HG03159 (cell line): ENCODE measurements at regions not wholly inside any gene's neighbourhood (a gene's known extent, or its start where the extent isn't known, plus 50 kb on each side); places are given as distances from the start of the nearest gene placed in this dataset.

ENCODE experiments used
- ATAC-seq: cut with Tn5 transposase; IDR thresholded peaks from one replicate; pipeline ENCODE4 v1.9.1; 2021; ENCODE audit warnings: mild to moderate bottlenecking, moderate library complexity; ENCODE audit not compliant: unreplicated experiment

- ATAC-seq = no peak
Measured at GRCh38 chr17:63240106-63240505, 206.0 kb downstream of the CYB561 start.

- ATAC-seq = no peak
Measured at GRCh38 chr17:63246344-63246743, 199.8 kb downstream of the CYB561 start.

GRCh38 chr17:63247706-63248105 lies 198.4 kb downstream of the CYB561 start:
- ATAC-seq = no peak

- no peak for ATAC-seq
Measured at GRCh38 chr17:63249256-63250004, 196.7 kb downstream of the CYB561 start.

DNA sequence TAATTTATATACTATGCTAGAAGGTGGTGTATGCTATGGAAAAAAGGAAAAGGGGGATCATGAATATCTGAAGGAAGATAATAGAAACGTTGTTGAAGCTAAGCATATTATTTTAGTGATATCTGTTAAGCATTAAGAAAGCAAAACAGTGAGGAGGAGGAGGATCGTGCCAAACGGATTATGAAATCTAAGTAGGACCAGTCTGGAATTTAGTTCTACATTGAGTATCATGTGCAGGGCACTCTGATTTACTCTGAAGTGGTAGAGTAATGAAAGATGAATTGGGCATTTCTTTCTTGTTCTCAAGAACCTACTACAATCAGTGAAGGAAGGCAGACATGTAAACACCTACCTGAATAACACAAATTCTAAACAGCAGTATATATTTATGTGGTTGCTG lies 195.3 kb downstream of the CYB561 start:
- no peak for ATAC-seq

GRCh38 chr17:63258785-63259184 lies 187.3 kb downstream of the CYB561 start:
- ATAC-seq = no peak

DNA sequence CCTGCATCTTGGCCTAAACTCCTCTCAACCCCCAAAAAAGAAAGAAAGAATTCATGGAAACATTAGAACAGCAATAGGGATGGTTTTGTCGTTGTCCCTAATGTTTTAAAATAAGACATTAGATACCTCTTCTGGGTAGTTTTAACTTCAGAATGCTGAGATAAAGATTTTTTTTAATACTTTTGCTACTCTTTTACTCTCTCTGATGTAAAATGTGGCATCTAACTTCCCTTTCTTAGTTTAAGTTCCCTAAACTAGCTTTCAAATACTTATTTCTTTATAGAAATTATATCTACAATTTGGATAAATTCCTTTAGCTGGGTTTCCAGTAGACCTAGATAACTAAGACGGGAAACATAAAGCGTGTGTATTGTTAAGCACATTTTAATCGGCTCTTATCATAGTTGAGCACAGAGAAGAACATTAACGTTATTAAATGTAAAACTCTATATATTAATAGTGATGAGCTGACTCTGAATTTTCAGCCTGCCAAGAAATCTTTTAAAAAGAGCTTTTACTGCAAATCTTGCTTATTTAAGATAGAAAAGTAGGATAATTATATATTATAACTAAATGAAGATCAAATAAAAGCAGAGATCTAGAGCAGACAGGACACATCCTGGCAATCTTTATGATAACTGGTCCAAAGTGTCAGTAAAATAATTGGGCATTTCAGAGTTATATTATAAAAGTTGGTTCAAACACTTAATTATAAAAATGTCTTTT lies 183.2 kb downstream of the CYB561 start:
- no peak for ATAC-seq

- no peak for ATAC-seq
Measured at GRCh38 chr17:63265526-63265925, 180.6 kb downstream of the CYB561 start.

GRCh38 chr17:63267846-63268245 lies 178.3 kb downstream of the CYB561 start:
- ATAC-seq = no peak

DNA sequence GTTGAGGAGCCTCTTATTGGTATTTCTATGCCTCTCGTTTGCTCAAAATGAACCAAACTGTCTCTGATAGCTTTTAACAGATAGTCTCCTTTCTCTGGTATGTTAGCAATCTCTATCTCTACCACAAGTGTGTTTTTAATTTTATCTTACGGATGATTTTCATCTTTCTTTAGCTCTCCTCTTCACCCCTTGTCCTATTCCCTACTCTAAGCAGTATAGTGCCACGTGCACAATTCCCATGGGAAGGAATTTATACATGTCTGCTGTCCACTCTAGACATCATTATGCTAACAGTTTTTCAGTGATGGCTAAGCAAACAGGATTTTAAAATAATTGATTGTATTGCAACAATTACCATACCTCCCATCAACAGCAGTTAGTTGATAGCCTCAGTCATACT lies 177.3 kb downstream of the CYB561 start:
- no peak for ATAC-seq

DNA sequence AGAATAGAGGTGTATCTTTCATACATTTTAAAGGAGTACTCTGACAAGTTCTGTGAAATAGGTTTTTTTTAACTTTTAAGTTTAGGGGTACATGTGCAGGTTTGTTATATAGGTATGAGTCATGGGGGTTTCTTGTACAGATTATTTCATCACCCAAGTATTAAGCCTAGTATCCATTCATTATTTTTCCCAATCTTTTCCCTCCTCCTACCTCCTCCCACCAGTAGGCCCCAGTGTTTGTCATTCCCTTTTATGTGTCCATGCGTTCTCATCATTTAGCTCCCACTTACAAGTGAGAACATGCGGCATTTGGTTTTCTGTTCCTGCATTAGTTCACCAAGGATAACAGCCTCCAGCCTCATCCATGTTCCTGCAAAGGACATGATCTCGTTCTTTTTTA lies 175.5 kb downstream of the CYB561 start:
- ATAC-seq = no peak

DNA sequence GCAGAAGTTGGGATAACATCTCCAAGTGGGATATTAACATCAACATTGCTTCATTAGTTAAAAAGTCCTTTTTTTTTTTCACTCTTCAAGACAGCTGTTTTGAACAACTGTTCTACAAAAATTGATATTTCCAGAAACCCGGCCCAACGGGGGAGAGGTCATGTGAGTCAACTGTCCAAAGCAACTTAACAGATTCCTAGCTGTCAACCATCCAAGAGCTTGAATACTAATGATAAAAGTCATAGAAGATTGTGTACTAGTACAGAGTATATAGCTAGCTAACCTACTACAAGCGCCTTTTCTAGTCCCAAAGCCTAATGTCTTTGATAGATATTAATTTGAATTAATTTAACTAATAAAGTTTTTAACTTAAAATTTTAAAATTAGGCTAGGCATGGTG lies 172.0 kb downstream of the CYB561 start:
- ATAC-seq = no peak

- no peak for ATAC-seq
Measured at GRCh38 chr17:63275318-63275970, 170.7 kb downstream of the CYB561 start.

- ATAC-seq = no peak
Measured at GRCh38 chr17:63275971-63276745, 169.9 kb downstream of the CYB561 start.

GRCh38 chr17:63276821-63277220 lies 169.3 kb downstream of the CYB561 start:
- ATAC-seq = no peak

DNA sequence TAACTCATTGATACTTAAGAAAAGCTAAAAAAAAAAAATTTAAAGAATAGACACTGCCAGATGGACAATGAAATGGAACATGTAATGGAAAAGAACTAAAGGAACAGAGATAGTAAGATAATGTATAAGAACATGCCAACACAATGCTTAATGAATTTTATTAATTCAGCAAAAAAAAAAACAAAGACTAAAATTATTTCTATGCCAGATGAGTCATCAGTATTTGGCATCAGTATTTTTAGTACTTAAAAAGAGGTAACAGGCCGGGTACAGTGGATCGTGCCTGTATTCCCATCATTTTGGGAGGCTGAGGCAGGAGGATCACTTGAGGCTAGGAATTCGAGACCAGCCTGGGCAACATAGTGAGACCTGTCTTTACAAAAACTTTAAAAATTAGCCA lies 168.5 kb downstream of the CYB561 start:
- no peak for ATAC-seq

- ATAC-seq = no peak
Measured at GRCh38 chr17:63278728-63279442, 167.2 kb downstream of the CYB561 start.

GRCh38 chr17:63279498-63280230 lies 166.4 kb downstream of the CYB561 start:
- ATAC-seq = no peak

DNA sequence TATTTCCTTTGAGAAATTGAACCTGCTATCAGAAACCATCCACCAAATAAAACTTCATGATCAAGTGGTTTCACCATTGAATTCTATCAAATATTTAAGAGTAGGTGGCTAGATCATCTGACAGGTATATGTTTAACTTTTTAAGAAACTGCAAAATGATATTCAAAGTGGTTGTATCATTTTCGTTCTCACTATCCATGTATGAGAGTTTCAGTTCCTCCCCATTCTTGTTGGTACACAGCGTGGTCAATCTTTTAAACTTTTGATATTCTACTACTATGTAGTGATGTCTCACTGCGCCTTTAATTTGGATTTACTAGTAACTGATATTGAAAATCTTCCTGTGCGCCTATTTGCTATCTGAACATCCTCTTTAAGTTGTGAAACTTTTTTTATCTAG lies 163.7 kb downstream of the CYB561 start:
- ATAC-seq = peak; percentile 81

- no peak for ATAC-seq
Measured at GRCh38 chr17:63285551-63285950, 160.6 kb downstream of the CYB561 start.
